ENCODE measurements at regions not wholly inside any gene's neighbourhood (a gene's known extent, or its start where the extent isn't known, plus 50 kb on each side); places are given as distances from the start of the nearest gene placed in this dataset.

- TF ChIP-seq CTCF (IDR thresholded peaks at IDR 0.05) (no peak), POLR2AphosphoS5 (IDR thresholded peaks at IDR 0.05) (no peak), POLR2A (IDR thresholded peaks at IDR 0.05; ENCODE audit: low read depth) (no peak)
Measured at GRCh38 chr2:172351586-172351985, 75.8 kb upstream of the ITGA6 start.
